ENCODE measurements at regions not wholly inside any gene's neighbourhood (a gene's known extent, or its start where the extent isn't known, plus 50 kb on each side); places are given as distances from the start of the nearest gene placed in this dataset.

DNA sequence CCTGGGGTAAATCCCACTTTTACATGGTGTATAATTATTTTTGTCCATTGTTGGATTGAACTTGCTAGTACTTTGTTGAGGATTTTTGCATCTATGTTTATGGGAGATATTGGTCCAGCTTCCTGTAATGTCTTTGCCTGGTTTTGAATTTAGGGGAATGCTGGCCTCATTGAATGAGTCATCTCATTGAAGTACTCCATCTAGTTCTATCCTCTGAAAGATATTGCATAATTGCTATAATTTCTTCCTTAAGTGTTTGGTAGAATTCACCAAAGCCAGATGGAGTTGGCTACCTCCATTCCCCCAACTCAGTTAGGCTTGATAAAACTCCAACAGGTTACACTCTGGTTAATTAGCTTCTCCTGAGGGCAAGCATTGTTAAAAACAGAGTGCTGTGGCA, 237.4 kb upstream of the TGFBR2 start:
- TF ChIP-seq, protein P1, sequence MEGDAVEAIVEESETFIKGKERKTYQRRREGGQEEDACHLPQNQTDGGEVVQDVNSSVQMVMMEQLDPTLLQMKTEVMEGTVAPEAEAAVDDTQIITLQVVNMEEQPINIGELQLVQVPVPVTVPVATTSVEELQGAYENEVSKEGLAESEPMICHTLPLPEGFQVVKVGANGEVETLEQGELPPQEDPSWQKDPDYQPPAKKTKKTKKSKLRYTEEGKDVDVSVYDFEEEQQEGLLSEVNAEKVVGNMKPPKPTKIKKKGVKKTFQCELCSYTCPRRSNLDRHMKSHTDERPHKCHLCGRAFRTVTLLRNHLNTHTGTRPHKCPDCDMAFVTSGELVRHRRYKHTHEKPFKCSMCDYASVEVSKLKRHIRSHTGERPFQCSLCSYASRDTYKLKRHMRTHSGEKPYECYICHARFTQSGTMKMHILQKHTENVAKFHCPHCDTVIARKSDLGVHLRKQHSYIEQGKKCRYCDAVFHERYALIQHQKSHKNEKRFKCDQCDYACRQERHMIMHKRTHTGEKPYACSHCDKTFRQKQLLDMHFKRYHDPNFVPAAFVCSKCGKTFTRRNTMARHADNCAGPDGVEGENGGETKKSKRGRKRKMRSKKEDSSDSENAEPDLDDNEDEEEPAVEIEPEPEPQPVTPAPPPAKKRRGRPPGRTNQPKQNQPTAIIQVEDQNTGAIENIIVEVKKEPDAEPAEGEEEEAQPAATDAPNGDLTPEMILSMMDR (IDR thresholded peaks at IDR 0.05; ENCODE audit: control extremely low read depth in 1 of 3, insufficient read depth in 1 of 3, low read depth in 1 of 3, low read length in 3 of 3), result no peak
- TF ChIP-seq CBX5 (IDR thresholded peaks at IDR 0.05; ENCODE audit: low read depth, low read length), result no peak
- TF ChIP-seq MAX (IDR thresholded peaks at IDR 0.05), result no peak
- no peak for TF ChIP-seq SP1 (IDR thresholded peaks at IDR 0.05; ENCODE audit: low read depth, low read length)
- no peak for TF ChIP-seq POLR2A (IDR thresholded peaks at IDR 0.05; ENCODE audit: control extremely low read depth in 1 of 2, low read depth in 2 of 2, low read length in 2 of 2)
- no peak for TF ChIP-seq EZH2 (IDR thresholded peaks at IDR 0.05; ENCODE audit: low read depth, low read length, severe bottlenecking)
- TF ChIP-seq, protein P2, sequence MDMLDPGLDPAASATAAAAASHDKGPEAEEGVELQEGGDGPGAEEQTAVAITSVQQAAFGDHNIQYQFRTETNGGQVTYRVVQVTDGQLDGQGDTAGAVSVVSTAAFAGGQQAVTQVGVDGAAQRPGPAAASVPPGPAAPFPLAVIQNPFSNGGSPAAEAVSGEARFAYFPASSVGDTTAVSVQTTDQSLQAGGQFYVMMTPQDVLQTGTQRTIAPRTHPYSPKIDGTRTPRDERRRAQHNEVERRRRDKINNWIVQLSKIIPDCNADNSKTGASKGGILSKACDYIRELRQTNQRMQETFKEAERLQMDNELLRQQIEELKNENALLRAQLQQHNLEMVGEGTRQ (IDR thresholded peaks at IDR 0.05; ENCODE audit: low read length), result no peak
- TF ChIP-seq YY1 (IDR thresholded peaks at IDR 0.05; ENCODE audit: low read depth, low read length), result no peak
- no peak for TF ChIP-seq TBP (IDR thresholded peaks at IDR 0.05; ENCODE audit: low read depth, low read length)
- no peak for TF ChIP-seq POLR2AphosphoS5 (IDR thresholded peaks at IDR 0.05; ENCODE audit: low read depth, low read length)
- no peak for TF ChIP-seq MAFK (IDR thresholded peaks at IDR 0.05; ENCODE audit: low read depth, low read length)
- TF ChIP-seq, protein P3, sequence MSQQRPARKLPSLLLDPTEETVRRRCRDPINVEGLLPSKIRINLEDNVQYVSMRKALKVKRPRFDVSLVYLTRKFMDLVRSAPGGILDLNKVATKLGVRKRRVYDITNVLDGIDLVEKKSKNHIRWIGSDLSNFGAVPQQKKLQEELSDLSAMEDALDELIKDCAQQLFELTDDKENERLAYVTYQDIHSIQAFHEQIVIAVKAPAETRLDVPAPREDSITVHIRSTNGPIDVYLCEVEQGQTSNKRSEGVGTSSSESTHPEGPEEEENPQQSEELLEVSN (IDR thresholded peaks at IDR 0.05), result no peak
- no peak for TF ChIP-seq RNF2 (IDR thresholded peaks at IDR 0.05; ENCODE audit: borderline replicate concordance, low read depth, low read length, missing control alignments, poor library complexity, severe bottlenecking)
- TF ChIP-seq SRF (IDR thresholded peaks at IDR 0.05; ENCODE audit: low read depth, low read length), result no peak
